ENCODE measurements at regions not wholly inside any gene's neighbourhood (a gene's known extent, or its start where the extent isn't known, plus 50 kb on each side); places are given as distances from the start of the nearest gene placed in this dataset.

GRCh38 chr7:81111358-81111757, 192.5 kb upstream of the SEMA3C start:
- TF ChIP-seq POLR2A (IDR thresholded peaks at IDR 0.05) (no peak), CTCF (IDR thresholded peaks at IDR 0.05) (no peak), EP300 (IDR thresholded peaks at IDR 0.05) (no peak)

Data from suprapubic skin (tissue), 3 donors.